ENCODE measurements at regions not wholly inside any gene's neighbourhood (a gene's known extent, or its start where the extent isn't known, plus 50 kb on each side); places are given as distances from the start of the nearest gene placed in this dataset.

GRCh38 chr12:91861554-91861953 is 284.1 kb downstream of the BTG1 start:
- POLR2A ChIA-PET, result no interaction called here
- no peak for DNase-seq (ENCODE audit: low read depth, low spot score)
- Histone ChIP-seq H3K27me3 (ENCODE audit: control insufficient read depth, insufficient read depth, low read length) (no peaks in the 10 kb centered on the region), H3K4me3 (ENCODE audit: low read depth, low read length) (no peak overlapping the region), H3K9me3 (ENCODE audit: control insufficient read depth, insufficient read depth, low read length) (no peaks in the 10 kb centered on the region), H3K27ac (ENCODE audit: low read depth, low read length) (no peak overlapping the region)
- TF ChIP-seq CTCF (IDR thresholded peaks at IDR 0.05; ENCODE audit: low read depth, low read length), result no peak
- CTCF ChIA-PET, result no interaction called here

- Histone ChIP-seq H3K27me3 (ENCODE audit: control insufficient read depth, insufficient read depth, low read length) (no peaks in the 10 kb centered on the region), H3K4me3 (ENCODE audit: low read depth, low read length) (no peak overlapping the region), H3K27ac (ENCODE audit: low read depth, low read length) (no peak overlapping the region), H3K9me3 (ENCODE audit: control insufficient read depth, insufficient read depth, low read length) (no peaks in the 10 kb centered on the region)
- ChIA-PET POLR2A (no interaction called here), CTCF (interaction anchor here (1.0 kb wide), 1 partner anchor 48 kb away, joined by 3 read pairs; no protein-coding TSS in a partner anchor)
- no peak for TF ChIP-seq CTCF (IDR thresholded peaks at IDR 0.05; ENCODE audit: low read depth, low read length)
- DNase-seq (ENCODE audit: low read depth, low spot score), result no peak
Measured at GRCh38 chr12:91859347-91859746, 286.3 kb downstream of the BTG1 start.

GRCh38 chr12:91857813-91858542 is 287.7 kb downstream of the BTG1 start:
- Histone ChIP-seq H3K4me3 (ENCODE audit: low read depth, low read length) (no peak overlapping the region), H3K27ac (ENCODE audit: low read depth, low read length) (no peak overlapping the region), H3K9me3 (ENCODE audit: control insufficient read depth, insufficient read depth, low read length) (no peaks in the 10 kb centered on the region), H3K27me3 (ENCODE audit: control insufficient read depth, insufficient read depth, low read length) (no peaks in the 10 kb centered on the region)
- ChIA-PET CTCF (interaction anchor here (1.0 kb wide), 2 partner anchors 46 to 47 kb away, joined by 3 to 4 read pairs; no protein-coding TSS in a partner anchor), POLR2A (no interaction called here)
- no peak for DNase-seq (ENCODE audit: low read depth, low spot score)
- no peak for TF ChIP-seq CTCF (IDR thresholded peaks at IDR 0.05; ENCODE audit: low read depth, low read length)

- ChIA-PET POLR2A (no interaction called here), CTCF (interaction anchor here (1.1 kb wide), 1 partner anchor 42 kb away, joined by 4 read pairs; no protein-coding TSS in a partner anchor)
- no peak overlapping the region for H3K27ac ChIP-seq (ENCODE audit: low read depth, low read length)
- TF ChIP-seq CTCF (IDR thresholded peaks at IDR 0.05; ENCODE audit: low read depth, low read length), result no peak
- no peak for DNase-seq (ENCODE audit: low read depth, low spot score)
- H3K9me3 ChIP-seq (ENCODE audit: control insufficient read depth, insufficient read depth, low read length), result no peaks in the 10 kb centered on the region
- no peak overlapping the region for H3K4me3 ChIP-seq (ENCODE audit: low read depth, low read length)
- no peaks in the 10 kb centered on the region for H3K27me3 ChIP-seq (ENCODE audit: control insufficient read depth, insufficient read depth, low read length)
Measured at GRCh38 chr12:91854725-91855124, 290.9 kb downstream of the BTG1 start.

GRCh38 chr12:91853350-91854127 is 292.1 kb downstream of the BTG1 start:
- ChIA-PET POLR2A (no interaction called here), CTCF (no interaction called here)
- Histone ChIP-seq H3K27ac (ENCODE audit: low read depth, low read length) (no peak overlapping the region), H3K27me3 (ENCODE audit: control insufficient read depth, insufficient read depth, low read length) (no peaks in the 10 kb centered on the region), H3K4me3 (ENCODE audit: low read depth, low read length) (no peak overlapping the region), H3K9me3 (ENCODE audit: control insufficient read depth, insufficient read depth, low read length) (no peaks in the 10 kb centered on the region)
- no peak for TF ChIP-seq CTCF (IDR thresholded peaks at IDR 0.05; ENCODE audit: low read depth, low read length)
- DNase-seq (ENCODE audit: low read depth, low spot score), result no peak

Measured in AG04450 (cell line).